Parathyroid adenoma (tissue), 2 donors: ENCODE measurements at regions not wholly inside any gene's neighbourhood (a gene's known extent, or its start where the extent isn't known, plus 50 kb on each side); places are given as distances from the start of the nearest gene placed in this dataset.

Experiments used
- H2AFZ ChIP-seq: fragments of 300-600 bp; sonication (generic); one replicate; pipeline ENCODE4 v1.7.0; 2017; ENCODE audit warnings: antibody characterized with exemption, mild to moderate bottlenecking
- H3K27ac ChIP-seq: fragments of 300-600 bp; sonication (generic); one replicate; pipeline ENCODE4 v1.7.0; 2017
- H3K27me3 ChIP-seq: fragments of 300-600 bp; sonication (generic); one replicate; pipeline ENCODE4 v1.7.0; 2017; ENCODE audit warnings: low read length; ENCODE audit not compliant: control insufficient read depth, insufficient read depth
- H3K36me3 ChIP-seq: fragments of 300-600 bp; sonication (generic); one replicate; pipeline ENCODE4 v1.7.0; 2017; ENCODE audit warnings: low read length; ENCODE audit not compliant: control insufficient read depth, insufficient read depth
- H3K4me1 ChIP-seq: fragments of 300-600 bp; sonication (generic); one replicate; pipeline ENCODE4 v1.7.0; 2017; ENCODE audit warnings: control low read depth
- H3K4me2 ChIP-seq: fragments of 300-600 bp; sonication (generic); one replicate; pipeline ENCODE4 v1.7.0; 2017; ENCODE audit warnings: low read length
- H3K4me3 ChIP-seq: fragments of 300-600 bp; sonication (generic); one replicate; pipeline ENCODE4 v1.7.0; 2017; ENCODE audit warnings: low read depth, low read length
- H3K79me2 ChIP-seq: fragments of 300-600 bp; sonication (generic); one replicate; pipeline ENCODE4 v1.7.0; 2017; ENCODE audit warnings: control low read depth
- H3K9ac ChIP-seq: fragments of 300-600 bp; sonication (generic); one replicate; pipeline ENCODE4 v1.7.0; 2017; ENCODE audit warnings: mild to moderate bottlenecking
- H3K9me3 ChIP-seq: fragments of 300-600 bp; sonication (generic); one replicate; pipeline ENCODE4 v1.7.0; 2017; ENCODE audit warnings: low read length; ENCODE audit not compliant: control insufficient read depth
- TF ChIP-seq, protein P1 (sequence below): fragments of 300-600 bp; sonication (generic); IDR thresholded peaks from one replicate; pipeline ENCODE4 v1.7.0; 2017; ENCODE audit warnings: antibody characterized with exemption, mild to moderate bottlenecking
- donor health status: primary hyperparathyroidism.

DNA sequence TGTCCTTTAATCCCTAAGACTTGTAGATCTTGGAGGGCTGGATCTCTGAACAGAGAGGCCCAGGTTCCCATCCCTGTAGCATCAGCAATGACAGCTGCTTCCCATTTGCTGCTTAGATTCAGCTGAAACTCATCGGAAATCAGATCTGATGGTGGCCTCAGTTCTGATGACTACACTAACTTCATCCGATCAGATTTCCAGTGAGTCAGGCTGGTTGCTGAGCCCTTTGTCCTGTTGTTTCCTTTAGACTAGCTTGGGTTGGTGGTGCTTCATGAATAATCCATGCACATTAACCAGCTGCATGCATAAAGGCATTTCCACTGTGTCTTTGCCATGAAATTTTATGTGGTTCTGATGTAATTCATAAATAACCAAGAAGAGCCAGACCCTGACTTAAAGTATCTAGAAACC, 195.2 kb upstream of the TUT7 start:
- no peak overlapping the region for H3K27ac ChIP-seq
- H3K4me2 ChIP-seq: no peak overlapping the region
- H3K9me3 ChIP-seq: no peaks in the 10 kb centered on the region
- H3K27me3 ChIP-seq: no peaks in the 10 kb centered on the region
- H3K36me3 ChIP-seq: no peaks in the 10 kb centered on the region
- TF ChIP-seq, protein P1, sequence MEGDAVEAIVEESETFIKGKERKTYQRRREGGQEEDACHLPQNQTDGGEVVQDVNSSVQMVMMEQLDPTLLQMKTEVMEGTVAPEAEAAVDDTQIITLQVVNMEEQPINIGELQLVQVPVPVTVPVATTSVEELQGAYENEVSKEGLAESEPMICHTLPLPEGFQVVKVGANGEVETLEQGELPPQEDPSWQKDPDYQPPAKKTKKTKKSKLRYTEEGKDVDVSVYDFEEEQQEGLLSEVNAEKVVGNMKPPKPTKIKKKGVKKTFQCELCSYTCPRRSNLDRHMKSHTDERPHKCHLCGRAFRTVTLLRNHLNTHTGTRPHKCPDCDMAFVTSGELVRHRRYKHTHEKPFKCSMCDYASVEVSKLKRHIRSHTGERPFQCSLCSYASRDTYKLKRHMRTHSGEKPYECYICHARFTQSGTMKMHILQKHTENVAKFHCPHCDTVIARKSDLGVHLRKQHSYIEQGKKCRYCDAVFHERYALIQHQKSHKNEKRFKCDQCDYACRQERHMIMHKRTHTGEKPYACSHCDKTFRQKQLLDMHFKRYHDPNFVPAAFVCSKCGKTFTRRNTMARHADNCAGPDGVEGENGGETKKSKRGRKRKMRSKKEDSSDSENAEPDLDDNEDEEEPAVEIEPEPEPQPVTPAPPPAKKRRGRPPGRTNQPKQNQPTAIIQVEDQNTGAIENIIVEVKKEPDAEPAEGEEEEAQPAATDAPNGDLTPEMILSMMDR: no peak
- no peak overlapping the region for H3K4me3 ChIP-seq
- no peak overlapping the region for H2AFZ ChIP-seq
- H3K9ac ChIP-seq: no peak overlapping the region
- no peaks in the 10 kb centered on the region for H3K4me1 ChIP-seq
- no peaks in the 10 kb centered on the region for H3K79me2 ChIP-seq

- TF ChIP-seq, protein P1: no peak
- no peak overlapping the region for H3K27ac ChIP-seq
- H3K4me3 ChIP-seq: no peak overlapping the region
- H3K4me2 ChIP-seq: no peak overlapping the region
- no peaks in the 10 kb centered on the region for H3K9me3 ChIP-seq
- H3K27me3 ChIP-seq: no peaks in the 10 kb centered on the region
- H3K4me1 ChIP-seq: no peaks in the 10 kb centered on the region
- H2AFZ ChIP-seq: no peak overlapping the region
- no peak overlapping the region for H3K9ac ChIP-seq
- no peaks in the 10 kb centered on the region for H3K36me3 ChIP-seq
- no peaks in the 10 kb centered on the region for H3K79me2 ChIP-seq
Observed at GRCh38 chr9:86548220-86548619, 194.0 kb upstream of the TUT7 start.

DNA sequence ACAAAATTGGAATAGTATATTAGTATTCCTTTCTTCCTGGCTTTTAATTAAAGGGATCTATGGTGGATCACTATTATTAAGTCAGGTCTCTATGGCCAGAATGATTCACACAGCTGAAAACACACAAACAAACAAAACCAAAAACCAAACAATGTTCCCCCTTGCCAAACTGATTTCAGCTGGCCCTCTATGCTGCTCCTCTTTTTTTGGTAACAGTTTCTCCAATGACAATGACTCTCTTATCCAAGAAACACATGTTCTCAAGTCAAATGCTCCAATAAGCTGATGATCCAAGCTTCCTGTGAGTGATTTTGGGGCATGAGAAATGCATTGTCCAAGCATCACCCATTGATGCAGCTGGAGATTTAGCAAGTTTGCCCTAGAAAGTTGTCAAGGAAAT, 193.4 kb upstream of the TUT7 start:
- Histone ChIP-seq H3K27ac (no peak overlapping the region), H3K4me1 (no peaks in the 10 kb centered on the region), H2AFZ (no peak overlapping the region), H3K27me3 (no peaks in the 10 kb centered on the region), H3K79me2 (no peaks in the 10 kb centered on the region), H3K4me3 (no peak overlapping the region), H3K36me3 (no peaks in the 10 kb centered on the region), H3K9me3 (no peaks in the 10 kb centered on the region), H3K4me2 (no peak overlapping the region), H3K9ac (no peak overlapping the region)
- TF ChIP-seq, protein P1: no peak

DNA sequence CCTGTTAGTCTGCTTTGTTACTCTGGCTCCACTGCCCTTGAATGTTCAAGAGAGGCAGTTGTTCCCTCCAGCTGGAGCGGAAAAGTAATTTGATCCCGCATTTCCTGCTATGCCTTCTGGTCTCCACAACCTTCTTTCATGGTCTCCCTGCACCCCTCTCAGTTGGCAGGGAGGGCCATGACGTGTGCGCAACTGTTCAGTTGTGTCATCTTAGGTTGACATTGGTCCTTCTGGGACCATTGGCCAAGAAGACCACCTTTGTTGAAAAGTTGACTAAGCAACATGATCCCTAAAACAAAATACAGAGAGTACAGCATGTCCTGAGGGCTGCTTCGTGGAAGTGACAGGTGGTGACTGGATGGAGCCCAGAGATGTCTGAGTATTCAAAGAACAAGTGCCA, 192.5 kb upstream of the TUT7 start:
- H3K9me3 ChIP-seq: no peaks in the 10 kb centered on the region
- no peak overlapping the region for H3K4me2 ChIP-seq
- no peaks in the 10 kb centered on the region for H3K36me3 ChIP-seq
- H3K4me1 ChIP-seq: no peaks in the 10 kb centered on the region
- H3K9ac ChIP-seq: no peak overlapping the region
- H3K27ac ChIP-seq: no peak overlapping the region
- no peaks in the 10 kb centered on the region for H3K27me3 ChIP-seq
- H3K4me3 ChIP-seq: no peak overlapping the region
- no peaks in the 10 kb centered on the region for H3K79me2 ChIP-seq
- TF ChIP-seq, protein P1: no peak
- H2AFZ ChIP-seq: no peak overlapping the region

DNA sequence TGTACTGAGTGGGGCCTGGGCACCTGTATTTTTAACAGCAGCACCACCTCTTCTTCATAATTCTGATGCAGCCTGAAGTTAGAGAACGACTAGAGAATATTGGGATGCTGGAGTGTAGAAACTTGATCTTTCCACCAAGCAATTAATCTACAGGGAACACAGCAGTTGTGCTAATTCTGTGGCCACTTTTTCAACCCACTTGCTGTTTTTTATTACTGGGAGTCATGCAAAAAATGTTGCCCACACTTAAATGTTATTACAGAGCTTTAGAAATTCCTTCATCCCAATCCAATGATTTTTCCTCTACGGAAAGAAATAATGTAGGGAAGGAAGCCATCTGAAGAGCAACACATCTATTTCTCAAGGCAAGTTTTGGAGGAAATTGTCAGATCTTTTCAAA, 190.9 kb upstream of the TUT7 start:
- TF ChIP-seq, protein P1: no peak
- Histone ChIP-seq H3K4me1 (no peaks in the 10 kb centered on the region), H3K36me3 (no peaks in the 10 kb centered on the region), H3K9me3 (no peaks in the 10 kb centered on the region), H3K79me2 (no peaks in the 10 kb centered on the region), H2AFZ (no peak overlapping the region), H3K9ac (no peak overlapping the region), H3K4me3 (no peak overlapping the region), H3K27ac (no peak overlapping the region), H3K27me3 (no peaks in the 10 kb centered on the region), H3K4me2 (no peak overlapping the region)
